Liver (tissue), 8 donors: ENCODE measurements at regions not wholly inside any gene's neighbourhood (a gene's known extent, or its start where the extent isn't known, plus 50 kb on each side); places are given as distances from the start of the nearest gene placed in this dataset.

Source experiments
- DNase-seq: peaks from one replicate; pipeline ENCODE4 v3.0.0-alpha.2; 2017; ENCODE audit warnings: low spot score
- H3K27ac ChIP-seq, 2 donors: one replicate each; pipeline ENCODE4 v1.7.0; 2013; ENCODE audit warnings: inconsistent platforms in 2 of 2, low read length in 2 of 2, control low read depth in 1 of 2, low read depth in 1 of 2, mild to moderate bottlenecking in 1 of 2
- H3K27me3 ChIP-seq, 4 donors: one replicate each; pipeline versions ENCODE4 v1.6.1 to v1.7.0; 2013; ENCODE audit warnings: low read length in 3 of 4, inconsistent platforms in 1 of 4, mild to moderate bottlenecking in 1 of 4, moderate library complexity in 1 of 4; ENCODE audit not compliant: control insufficient read depth in 4 of 4, insufficient read depth in 4 of 4
- H3K36me3 ChIP-seq, 4 donors: one replicate each; pipeline versions ENCODE4 v1.6.1 to v1.7.0; 2013; ENCODE audit warnings: low read length in 3 of 4, mild to moderate bottlenecking in 3 of 4, low read depth in 1 of 4, moderate library complexity in 1 of 4; ENCODE audit not compliant: control insufficient read depth in 4 of 4, insufficient read depth in 3 of 4
- H3K4me1 ChIP-seq, 4 donors: one replicate each; pipeline versions ENCODE4 v1.6.1 to v1.7.0; 2013; ENCODE audit warnings: low read length in 3 of 4, mild to moderate bottlenecking in 3 of 4, moderate library complexity in 1 of 4; ENCODE audit not compliant: control insufficient read depth in 4 of 4, insufficient read depth in 4 of 4
- H3K4me3 ChIP-seq, 3 donors: one replicate each; pipeline versions ENCODE4 v1.6.1 to v1.7.0; 2013; ENCODE audit warnings: low read length in 3 of 3, control low read depth in 1 of 3, low read depth in 1 of 3, mild to moderate bottlenecking in 1 of 3
- H3K9ac ChIP-seq, 2 donors: one replicate each; pipeline ENCODE4 v1.7.0; 2013; ENCODE audit warnings: low read length in 2 of 2, mild to moderate bottlenecking in 2 of 2, moderate library complexity in 2 of 2, control low read depth in 1 of 2, low read depth in 1 of 2
- H3K9me3 ChIP-seq, 4 donors: one replicate each; pipeline versions ENCODE4 v1.6.1 to v1.7.0; 2013; ENCODE audit warnings: low read length in 3 of 4; ENCODE audit not compliant: control insufficient read depth in 4 of 4
- EGR1 ChIP-seq, 2 donors: IDR thresholded peaks; 2 replicates each; pipeline ENCODE4 v1.6.1; 2016 to 2018; ENCODE audit warnings: antibody characterized with exemption in 2 of 2, low read depth in 2 of 2
- FOXA2 ChIP-seq: IDR thresholded peaks from 2 replicates; pipeline ENCODE4 v1.6.1; 2016; ENCODE audit warnings: antibody characterized with exemption
- HNF4G ChIP-seq: IDR thresholded peaks from 2 replicates; pipeline ENCODE4 v1.6.1; 2016; ENCODE audit warnings: antibody characterized with exemption
- JUND ChIP-seq, 2 donors: IDR thresholded peaks; 2 replicates each; pipeline ENCODE4 v1.6.1; 2016; ENCODE audit warnings: antibody characterized with exemption in 2 of 2
- NR2F2 ChIP-seq: IDR thresholded peaks from 2 replicates; pipeline ENCODE4 v1.6.1; 2016; ENCODE audit warnings: antibody characterized with exemption
- RXRA ChIP-seq, 2 donors: IDR thresholded peaks; 2 replicates each; pipeline ENCODE4 v1.6.1; 2017 to 2018; ENCODE audit warnings: antibody characterized with exemption in 2 of 2, mild to moderate bottlenecking in 1 of 2
- SP1 ChIP-seq: IDR thresholded peaks from 2 replicates; pipeline ENCODE4 v1.6.1; 2018; ENCODE audit warnings: antibody characterized with exemption, mild to moderate bottlenecking
- TAF1 ChIP-seq: conservative IDR thresholded peaks from 2 replicates; pipeline ENCODE4 v1.6.1; 2016; ENCODE audit warnings: antibody characterized with exemption, mild to moderate bottlenecking
- WGBS: extraction: QIAGEN DNeasy Blood & Tissue Kit; methylation state at CpG from one replicate; pipeline ENCODE4 v1.1.7; 2013; 5-methylcytosine and 5-hydroxymethylcytosine counted together
- TF ChIP-seq, protein P1 (sequence below): IDR thresholded peaks from 2 replicates; pipeline ENCODE4 v1.6.1; 2016; ENCODE audit warnings: antibody characterized with exemption, mild to moderate bottlenecking
- TF ChIP-seq, protein P2 (sequence below): fragments of 150-350 bp; IDR thresholded peaks from 2 replicates; pipeline ENCODE4 v1.5.1; 2017; ENCODE audit warnings: improper control_type of control experiment, low read depth, low read length; ENCODE audit not compliant: missing input control
- TF ChIP-seq, protein P3 (sequence below): IDR thresholded peaks from 2 replicates; pipeline ENCODE4 v1.6.1; 2016; ENCODE audit warnings: antibody characterized with exemption
- TF ChIP-seq, protein P4 (sequence below): IDR thresholded peaks from 2 replicates; pipeline ENCODE4 v1.6.1; 2016; ENCODE audit warnings: antibody characterized with exemption
- donor health status: healthy.
- donor health status: healthy.
- donor health status: healthy.
- donor health status: healthy.
- donor health status: healthy.

DNA sequence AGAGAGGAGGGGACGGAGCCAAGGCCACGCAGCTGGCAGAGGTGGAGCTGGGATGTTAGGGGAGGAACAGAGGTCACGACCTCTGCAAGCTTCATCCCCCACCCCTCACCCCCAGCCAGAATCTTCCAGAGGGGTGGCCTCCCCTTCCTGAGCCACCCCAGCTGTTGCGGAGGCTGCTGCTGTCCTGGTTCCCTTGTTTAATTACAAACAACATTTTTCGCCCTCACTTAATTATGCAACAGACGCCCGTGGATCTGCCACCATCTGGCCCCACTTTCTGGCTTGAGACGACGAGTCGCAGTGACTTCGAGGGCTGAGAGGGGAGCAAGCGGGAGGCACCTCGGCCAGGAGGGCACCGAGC is 153.7 kb upstream of the PTPN1 start (continued):
- no peak for TF ChIP-seq JUND (IDR thresholded peaks at IDR 0.05)
- TF ChIP-seq, protein P1, sequence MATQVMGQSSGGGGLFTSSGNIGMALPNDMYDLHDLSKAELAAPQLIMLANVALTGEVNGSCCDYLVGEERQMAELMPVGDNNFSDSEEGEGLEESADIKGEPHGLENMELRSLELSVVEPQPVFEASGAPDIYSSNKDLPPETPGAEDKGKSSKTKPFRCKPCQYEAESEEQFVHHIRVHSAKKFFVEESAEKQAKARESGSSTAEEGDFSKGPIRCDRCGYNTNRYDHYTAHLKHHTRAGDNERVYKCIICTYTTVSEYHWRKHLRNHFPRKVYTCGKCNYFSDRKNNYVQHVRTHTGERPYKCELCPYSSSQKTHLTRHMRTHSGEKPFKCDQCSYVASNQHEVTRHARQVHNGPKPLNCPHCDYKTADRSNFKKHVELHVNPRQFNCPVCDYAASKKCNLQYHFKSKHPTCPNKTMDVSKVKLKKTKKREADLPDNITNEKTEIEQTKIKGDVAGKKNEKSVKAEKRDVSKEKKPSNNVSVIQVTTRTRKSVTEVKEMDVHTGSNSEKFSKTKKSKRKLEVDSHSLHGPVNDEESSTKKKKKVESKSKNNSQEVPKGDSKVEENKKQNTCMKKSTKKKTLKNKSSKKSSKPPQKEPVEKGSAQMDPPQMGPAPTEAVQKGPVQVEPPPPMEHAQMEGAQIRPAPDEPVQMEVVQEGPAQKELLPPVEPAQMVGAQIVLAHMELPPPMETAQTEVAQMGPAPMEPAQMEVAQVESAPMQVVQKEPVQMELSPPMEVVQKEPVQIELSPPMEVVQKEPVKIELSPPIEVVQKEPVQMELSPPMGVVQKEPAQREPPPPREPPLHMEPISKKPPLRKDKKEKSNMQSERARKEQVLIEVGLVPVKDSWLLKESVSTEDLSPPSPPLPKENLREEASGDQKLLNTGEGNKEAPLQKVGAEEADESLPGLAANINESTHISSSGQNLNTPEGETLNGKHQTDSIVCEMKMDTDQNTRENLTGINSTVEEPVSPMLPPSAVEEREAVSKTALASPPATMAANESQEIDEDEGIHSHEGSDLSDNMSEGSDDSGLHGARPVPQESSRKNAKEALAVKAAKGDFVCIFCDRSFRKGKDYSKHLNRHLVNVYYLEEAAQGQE: no peak

DNA sequence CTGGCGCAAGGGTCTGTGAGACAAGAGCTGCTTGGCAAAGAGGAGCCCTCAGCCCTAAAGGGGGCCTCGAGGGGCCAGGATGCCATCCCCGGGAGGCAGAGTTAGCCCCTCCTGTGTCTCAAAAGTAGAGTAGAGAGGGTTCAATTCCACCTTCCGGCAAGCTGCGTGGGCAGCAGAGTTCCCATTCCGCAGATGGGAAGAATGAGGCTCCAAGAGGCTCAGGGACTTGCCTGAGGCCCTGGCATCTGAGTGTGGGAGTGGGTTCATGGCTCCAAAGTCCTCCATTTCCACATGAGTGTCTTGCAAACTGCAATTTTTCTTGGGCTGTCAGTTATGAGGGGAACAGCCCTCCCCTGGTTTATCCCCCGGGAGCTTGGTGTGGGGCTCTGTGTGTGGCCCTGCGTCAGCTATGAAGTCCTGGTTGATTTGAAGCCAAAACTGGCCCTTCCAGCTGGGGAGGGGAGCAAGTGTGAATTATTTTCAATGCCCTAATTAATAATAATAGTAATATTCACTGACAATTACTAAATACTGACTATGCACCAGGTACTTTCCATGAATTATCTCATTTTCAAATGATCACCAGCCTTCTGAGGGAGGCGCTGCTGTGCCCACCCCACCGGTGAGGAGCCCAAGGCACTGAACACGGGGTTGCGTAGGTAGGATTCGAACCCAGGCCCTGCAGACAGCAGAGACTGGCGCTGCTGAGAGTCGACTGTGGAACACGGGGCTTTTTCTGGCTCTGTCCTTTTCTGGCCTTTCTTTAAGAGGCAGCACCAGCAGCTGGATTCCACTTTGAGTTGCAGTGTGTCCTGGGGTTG is 153.0 kb upstream of the PTPN1 start:
- H3K4me1 ChIP-seq: peaks cover 0 to 6% (median 3%) of the 10 kb centered on the region in 4 donors
- DNase-seq: no peak
- no peaks in the 10 kb centered on the region for H3K27me3 ChIP-seq
- H3K27ac ChIP-seq: no peak overlapping the region
- no peak overlapping the region for H3K4me3 ChIP-seq
- no peaks in the 10 kb centered on the region for H3K36me3 ChIP-seq
- WGBS: 91% methylated on average over 16 of the region's 16 CpGs
- TF ChIP-seq FOXA2 (no peak), NR2F2 (no peak), JUND (IDR thresholded peaks at IDR 0.05) (no peak), HNF4G (no peak), RXRA (IDR thresholded peaks at IDR 0.05) (no peak), EGR1 (IDR thresholded peaks at IDR 0.05; ENCODE audit: low read depth in 2 of 2) (no peak), SP1 (no peak), TAF1 (no peak)
- TF ChIP-seq, protein P1: no peak
- TF ChIP-seq, protein P2, sequence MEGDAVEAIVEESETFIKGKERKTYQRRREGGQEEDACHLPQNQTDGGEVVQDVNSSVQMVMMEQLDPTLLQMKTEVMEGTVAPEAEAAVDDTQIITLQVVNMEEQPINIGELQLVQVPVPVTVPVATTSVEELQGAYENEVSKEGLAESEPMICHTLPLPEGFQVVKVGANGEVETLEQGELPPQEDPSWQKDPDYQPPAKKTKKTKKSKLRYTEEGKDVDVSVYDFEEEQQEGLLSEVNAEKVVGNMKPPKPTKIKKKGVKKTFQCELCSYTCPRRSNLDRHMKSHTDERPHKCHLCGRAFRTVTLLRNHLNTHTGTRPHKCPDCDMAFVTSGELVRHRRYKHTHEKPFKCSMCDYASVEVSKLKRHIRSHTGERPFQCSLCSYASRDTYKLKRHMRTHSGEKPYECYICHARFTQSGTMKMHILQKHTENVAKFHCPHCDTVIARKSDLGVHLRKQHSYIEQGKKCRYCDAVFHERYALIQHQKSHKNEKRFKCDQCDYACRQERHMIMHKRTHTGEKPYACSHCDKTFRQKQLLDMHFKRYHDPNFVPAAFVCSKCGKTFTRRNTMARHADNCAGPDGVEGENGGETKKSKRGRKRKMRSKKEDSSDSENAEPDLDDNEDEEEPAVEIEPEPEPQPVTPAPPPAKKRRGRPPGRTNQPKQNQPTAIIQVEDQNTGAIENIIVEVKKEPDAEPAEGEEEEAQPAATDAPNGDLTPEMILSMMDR: no peak
- TF ChIP-seq, protein P3, sequence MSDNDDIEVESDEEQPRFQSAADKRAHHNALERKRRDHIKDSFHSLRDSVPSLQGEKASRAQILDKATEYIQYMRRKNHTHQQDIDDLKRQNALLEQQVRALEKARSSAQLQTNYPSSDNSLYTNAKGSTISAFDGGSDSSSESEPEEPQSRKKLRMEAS: no peak
- TF ChIP-seq, protein P4, sequence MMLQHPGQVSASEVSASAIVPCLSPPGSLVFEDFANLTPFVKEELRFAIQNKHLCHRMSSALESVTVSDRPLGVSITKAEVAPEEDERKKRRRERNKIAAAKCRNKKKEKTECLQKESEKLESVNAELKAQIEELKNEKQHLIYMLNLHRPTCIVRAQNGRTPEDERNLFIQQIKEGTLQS: no peak
- H3K9ac ChIP-seq: no peak overlapping the region
- H3K9me3 ChIP-seq: no peaks in the 10 kb centered on the region
